Uterus (tissue), 3 donors: ENCODE measurements at regions not wholly inside any gene's neighbourhood (a gene's known extent, or its start where the extent isn't known, plus 50 kb on each side); places are given as distances from the start of the nearest gene placed in this dataset. TPM values are rescaled to one million over a fixed set of nuclear protein-coding genes. Genes with fewer than 3 reads are reported as not detected.
A peak's percentile ranks its signal among the peaks of the same experiment; 100 is the strongest.
"Not testable (repeated sequence)": the region's sequence is repeated elsewhere in the genome, so short reads cannot be mapped to it uniquely, and the experiment has no call there.

ENCODE experiments used
- DNase-seq, 2 donors: peaks; one replicate each; pipeline ENCODE4 v3.0.0-alpha.2; 2019 to 2020
- H3K27ac ChIP-seq, 2 donors: fragments of 200-600 bp; sonication (generic); 1 replicate in 1 of 2; 2 replicates in 1 of 2; pipeline ENCODE4 v1.5.1; 2016 to 2018
- H3K27me3 ChIP-seq, 2 donors: fragments of 200-600 bp; sonication (generic); one replicate each; pipeline ENCODE4 v1.5.1; 2018 to 2019; ENCODE audit warnings: control low read depth in 1 of 2
- H3K36me3 ChIP-seq, 2 donors: fragments of 200-600 bp; sonication (generic); one replicate each; pipeline ENCODE4 v1.5.1; 2019; ENCODE audit warnings: control low read depth in 1 of 2
- H3K4me1 ChIP-seq, 2 donors: fragments of 200-600 bp; sonication (generic); one replicate each; pipeline ENCODE4 v1.5.1; 2018 to 2019; ENCODE audit warnings: control low read depth in 1 of 2
- H3K4me3 ChIP-seq, 2 donors: fragments of 200-600 bp; sonication (generic); 1 replicate in 1 of 2; 2 replicates in 1 of 2; pipeline ENCODE4 v1.5.1; 2018 to 2019; ENCODE audit warnings: mild to moderate bottlenecking in 1 of 2
- H3K9me3 ChIP-seq, 2 donors: fragments of 200-600 bp; sonication (generic); one replicate each; pipeline ENCODE4 v1.5.1; 2019; ENCODE audit warnings: control low read depth in 1 of 2
- intact Hi-C: fragments of 100-400 bp; cut with DNase I; formaldehyde crosslinking; loops from one replicate; pipeline ENCODE4 v1.15.1; 2023; ENCODE audit warnings: low total_unique reads
- small RNA-seq: library from RNA; depleted of rRNA; stranded (forward); fragments of <200 nt; gene quantifications from one replicate; pipeline ENCODE3, GENCODE V24; 2016
- donor health status: DM: yes; HTN: yes; CAD: no.

- not testable (repeated sequence) for H3K27me3 ChIP-seq
Observed at GRCh38 chr1:223907943-223908587, 62.3 kb upstream of the TP53BP2 start.

GRCh38 chr1:223903221-223903620, 57.5 kb upstream of the TP53BP2 start:
- H3K27ac ChIP-seq, intact Hi-C loops, H3K4me1 ChIP-seq, H3K27me3 ChIP-seq, H3K4me3 ChIP-seq, DNase-seq, H3K9me3 ChIP-seq, H3K36me3 ChIP-seq: not testable (repeated sequence)

More at GRCh38 chr1:223907943-223908587, 62.3 kb upstream of the TP53BP2 start:
- H3K4me1 ChIP-seq, H3K4me3 ChIP-seq, H3K36me3 ChIP-seq, H3K27ac ChIP-seq, H3K9me3 ChIP-seq, DNase-seq, intact Hi-C loops: not testable (repeated sequence)

- DNase-seq, H3K36me3 ChIP-seq, H3K4me1 ChIP-seq, H3K9me3 ChIP-seq, H3K4me3 ChIP-seq, H3K27me3 ChIP-seq, intact Hi-C loops: not testable (repeated sequence)
- H3K27ac ChIP-seq = peak overlapping the region in 1 of 2 donors; percentile 34
Observed at GRCh38 chr1:223899775-223900174, 54.0 kb upstream of the TP53BP2 start.

- H3K4me1 ChIP-seq, H3K4me3 ChIP-seq, H3K27ac ChIP-seq, H3K9me3 ChIP-seq, intact Hi-C loops, DNase-seq, H3K27me3 ChIP-seq, H3K36me3 ChIP-seq: not testable (repeated sequence)
Observed at GRCh38 chr1:223897097-223897496, 51.4 kb upstream of the TP53BP2 start.

- DNase-seq, H3K36me3 ChIP-seq, H3K9me3 ChIP-seq, H3K4me1 ChIP-seq, H3K27me3 ChIP-seq, H3K4me3 ChIP-seq, intact Hi-C loops, H3K27ac ChIP-seq: not testable (repeated sequence)
Observed at GRCh38 chr1:223895950-223896349, 50.2 kb upstream of the TP53BP2 start.

Small RNA genes lying in the stretch of these regions (small RNA-seq; reads per million reads assigned to genes)
- gene RNU6-1319P = not detected
